LHCN-M2 (cell line): ENCODE measurements at regions not wholly inside any gene's neighbourhood (a gene's known extent, or its start where the extent isn't known, plus 50 kb on each side); places are given as distances from the start of the nearest gene placed in this dataset.

Source experiments
- DNase-seq: peaks from one replicate; pipeline ENCODE4 v3.0.0-alpha.2; 2012; ENCODE audit warnings: low read depth

DNA sequence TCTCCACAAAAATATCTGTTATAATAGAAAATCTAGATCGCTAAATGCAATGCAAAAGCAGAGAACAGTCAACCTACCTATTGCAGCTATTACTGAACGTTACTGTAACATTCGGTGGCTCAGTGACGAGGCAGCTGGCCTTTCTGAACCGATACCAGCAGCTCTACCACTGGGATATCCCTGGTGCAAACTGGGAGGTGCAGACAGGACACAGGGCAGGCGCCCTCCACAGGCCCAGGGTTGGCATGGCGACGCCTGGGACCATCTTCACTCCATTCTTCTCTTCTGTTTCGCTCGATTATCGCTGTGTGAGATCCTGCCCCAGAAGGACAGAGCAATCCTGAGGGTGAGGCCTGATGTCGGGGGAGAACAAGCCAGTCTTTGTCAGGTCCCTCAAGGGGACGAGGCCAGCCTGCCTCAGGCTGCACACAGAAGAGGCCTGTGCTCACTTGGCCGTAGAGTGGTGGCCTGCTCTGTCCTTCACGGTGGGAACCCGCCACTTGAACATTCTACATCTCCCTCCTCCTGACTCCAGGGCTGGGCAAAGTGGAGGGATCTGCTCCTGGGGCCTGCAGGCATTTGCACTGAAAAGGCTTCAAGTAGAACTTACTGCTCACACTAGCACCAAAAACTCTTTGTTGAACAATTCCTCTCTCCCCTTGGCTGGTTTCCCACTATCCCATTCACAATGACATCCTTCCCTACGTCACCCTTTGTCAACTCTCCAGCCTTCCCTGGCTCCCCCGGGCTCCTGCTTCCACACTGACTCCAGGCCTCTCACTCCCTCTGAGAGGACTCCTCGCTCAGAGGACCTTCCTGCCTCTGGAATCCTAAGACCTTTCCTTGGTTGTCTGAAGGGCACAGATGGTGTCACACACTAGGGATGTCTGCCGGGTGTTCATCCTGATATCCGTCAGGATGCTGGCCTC, 49.7 kb downstream of the CYRIA start:
- DNase-seq = no peak

GRCh38 chr2:16615246-16615645, 50.4 kb downstream of the CYRIA start:
- DNase-seq = no peak

- DNase-seq = peak; percentile 55
These were observed 51.2 kb downstream of the CYRIA start for GRCh38 chr2:16614314-16614860.

GRCh38 chr2:16613539-16614011, 52.1 kb downstream of the CYRIA start:
- peak; percentile 19 for DNase-seq

- no peak for DNase-seq
These were observed 53.1 kb downstream of the CYRIA start for GRCh38 chr2:16612490-16612889.

- DNase-seq = no peak
These were observed 55.8 kb downstream of the CYRIA start for GRCh38 chr2:16609786-16610185.

DNA sequence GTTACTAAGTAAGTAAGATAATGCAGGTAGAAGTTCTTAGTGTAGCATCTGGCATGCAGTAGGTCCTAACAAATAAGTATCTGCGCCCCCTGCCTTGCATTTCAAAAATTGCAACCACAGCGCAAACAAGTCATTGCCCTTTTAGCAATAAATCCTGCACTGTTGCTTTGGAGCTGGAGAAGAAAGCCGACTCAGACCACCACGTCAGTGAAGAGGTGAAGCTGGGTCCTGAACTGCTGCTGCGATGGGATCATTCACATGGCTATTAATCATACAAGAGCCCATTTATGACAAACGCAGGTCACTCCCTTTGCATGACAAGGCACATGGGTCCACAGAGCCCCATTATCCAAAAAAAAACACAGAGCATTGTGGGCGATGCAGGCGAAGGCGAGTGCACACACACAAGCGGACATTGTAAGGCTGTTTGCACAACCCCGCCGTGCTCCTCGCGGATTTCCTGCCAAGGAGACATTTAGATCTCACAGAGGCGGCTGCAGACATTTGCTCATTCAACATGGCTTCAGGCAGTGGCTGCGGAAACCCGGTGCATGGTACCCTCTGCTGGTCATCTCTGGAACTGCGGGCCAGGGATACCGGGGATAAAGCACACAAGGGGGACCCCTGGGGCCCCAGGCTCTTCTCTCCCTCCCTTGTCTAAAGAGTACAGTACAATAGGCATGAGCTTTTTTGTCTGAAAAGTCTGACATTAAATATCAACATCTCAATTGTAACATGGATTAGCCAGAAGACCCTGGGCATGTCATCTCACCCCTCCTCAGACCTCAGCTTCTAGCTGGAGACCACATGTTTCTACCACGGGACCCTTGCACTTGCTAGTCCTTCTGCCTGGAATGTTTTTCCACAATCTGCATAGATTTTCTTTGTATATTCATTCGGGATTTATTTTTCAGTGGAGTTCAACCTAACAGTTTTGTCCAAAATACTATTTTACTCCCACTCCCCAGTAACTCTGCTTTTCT, 56.7 kb downstream of the CYRIA start:
- DNase-seq = peak; percentile 68

- DNase-seq = no peak
These were observed 58.3 kb downstream of the CYRIA start for GRCh38 chr2:16607301-16607700.

- DNase-seq = peak; percentile 43
These were observed 61.4 kb downstream of the CYRIA start for GRCh38 chr2:16604236-16604635.

DNA sequence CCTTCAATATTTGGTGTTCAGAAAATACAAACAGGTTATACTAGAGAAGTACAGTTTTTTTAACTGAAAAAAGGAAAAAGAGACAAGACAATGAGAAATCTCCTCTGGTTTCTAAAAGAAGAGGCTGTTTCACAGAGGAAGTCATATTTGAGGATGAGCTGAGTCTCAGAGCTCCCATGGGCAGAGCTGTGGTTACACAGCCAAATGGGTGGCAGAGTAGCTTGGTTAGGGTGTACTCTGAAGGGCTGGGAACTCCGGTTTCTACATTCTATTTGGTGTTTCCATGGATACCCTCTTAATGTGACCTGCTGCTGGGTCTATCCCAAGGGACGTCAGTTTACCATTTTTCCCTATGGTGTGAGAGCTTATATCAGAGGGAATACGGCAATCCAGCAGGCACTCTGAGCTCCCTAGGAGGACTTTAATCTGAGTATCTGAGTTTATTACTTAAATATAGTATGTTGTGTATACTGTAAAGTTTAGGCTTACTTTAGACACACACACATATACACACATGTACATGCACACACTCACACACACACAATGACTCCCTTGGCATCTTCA, 74.2 kb downstream of the CYRIA start:
- DNase-seq = no peak

- DNase-seq = no peak
These were observed 76.2 kb downstream of the CYRIA start for GRCh38 chr2:16589465-16589864.

DNA sequence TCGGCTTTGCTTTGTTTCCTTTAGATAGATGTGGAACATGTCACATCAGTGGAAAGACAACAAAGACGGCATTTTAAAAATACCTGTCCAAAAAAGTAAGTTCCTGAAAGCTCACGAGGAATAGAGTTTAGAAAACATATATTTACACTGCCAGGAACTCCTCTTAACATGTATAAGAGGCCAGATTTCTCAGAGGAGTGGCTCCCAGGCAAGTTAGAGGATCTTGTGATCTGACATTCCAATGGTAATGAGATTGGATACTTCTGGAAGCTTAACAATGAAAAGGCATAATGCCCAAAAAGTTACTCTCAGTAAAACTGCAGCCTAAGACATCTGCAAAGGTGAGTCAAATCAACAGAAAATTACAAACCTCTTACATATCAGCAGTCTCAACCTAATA, 77.1 kb downstream of the CYRIA start:
- no peak for DNase-seq

GRCh38 chr2:16587601-16588000, 78.0 kb downstream of the CYRIA start:
- no peak for DNase-seq

DNA sequence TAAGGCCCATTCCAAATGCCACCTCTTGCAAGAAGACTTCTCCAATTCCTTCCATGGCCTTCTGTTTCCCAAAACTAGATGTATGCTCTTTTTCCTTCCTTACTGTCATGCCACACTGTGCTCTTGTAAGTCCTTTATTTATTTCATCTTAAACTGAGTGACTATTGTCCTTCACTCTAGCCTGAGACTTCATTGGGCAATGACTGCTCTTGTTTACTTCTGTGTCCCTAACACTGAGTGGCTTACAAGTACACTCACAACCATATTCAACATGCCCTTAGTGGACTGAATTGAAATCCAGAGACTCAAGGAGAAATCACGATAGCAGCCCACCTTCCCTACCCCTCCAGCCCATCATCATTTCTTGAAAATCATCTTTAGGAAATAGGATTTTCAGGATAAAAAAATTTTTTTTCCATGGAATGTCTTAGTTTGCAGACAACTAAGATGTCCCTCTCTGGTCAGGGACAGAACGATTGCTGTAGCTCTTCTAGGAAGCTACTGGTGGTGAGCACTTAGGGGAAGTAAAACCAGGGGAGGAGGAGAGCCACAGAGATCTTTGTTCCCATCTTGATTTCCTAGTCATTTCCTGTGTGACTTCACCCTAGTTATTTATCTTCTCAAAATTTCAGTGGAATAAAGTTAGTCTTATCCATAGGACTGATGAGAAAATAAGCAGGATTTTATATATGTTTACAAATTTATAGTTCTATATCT, 80.7 kb downstream of the CYRIA start:
- DNase-seq = no peak

- DNase-seq = no peak
These were observed 81.5 kb downstream of the CYRIA start for GRCh38 chr2:16584084-16584483.

GRCh38 chr2:16581241-16581640, 84.4 kb downstream of the CYRIA start:
- no peak for DNase-seq

DNA sequence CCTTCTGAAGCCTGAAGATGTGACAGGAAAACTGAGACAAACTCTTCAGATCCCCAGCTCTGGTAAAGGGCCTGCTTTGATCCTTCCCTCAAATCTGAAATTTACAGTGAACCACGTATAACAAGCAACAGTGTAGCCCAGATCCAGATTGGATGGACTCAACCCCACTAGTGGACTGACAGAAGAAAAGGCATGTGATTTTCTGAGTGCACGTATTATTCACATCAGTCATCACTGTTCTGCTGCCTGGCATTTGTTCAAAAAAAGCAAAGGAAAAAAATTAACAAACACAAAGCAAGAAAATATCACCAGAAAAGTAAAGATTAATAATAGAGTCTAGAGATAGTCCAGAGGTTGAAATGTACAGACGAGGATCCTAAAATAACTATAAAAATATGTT, 87.6 kb downstream of the CYRIA start:
- DNase-seq = no peak

DNA sequence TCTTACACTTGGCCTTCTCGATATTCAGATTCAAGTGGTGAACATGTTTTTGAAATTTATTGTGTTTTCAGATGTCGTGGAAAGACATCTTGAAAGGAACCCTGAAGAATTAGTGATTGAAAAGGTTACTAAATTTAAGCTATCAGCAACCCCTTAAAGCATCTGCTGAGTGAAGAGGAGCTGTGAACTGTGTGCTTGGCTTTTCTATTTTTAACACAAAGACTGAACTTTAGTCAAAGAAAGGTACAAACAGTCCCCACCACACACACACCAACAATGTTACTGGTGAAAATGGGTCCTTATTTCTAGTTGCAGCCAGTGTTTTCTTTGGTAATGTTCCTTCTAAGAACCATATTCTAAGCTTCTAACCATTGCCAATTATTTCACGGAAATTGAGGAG, 95.1 kb downstream of the CYRIA start:
- DNase-seq = no peak

DNA sequence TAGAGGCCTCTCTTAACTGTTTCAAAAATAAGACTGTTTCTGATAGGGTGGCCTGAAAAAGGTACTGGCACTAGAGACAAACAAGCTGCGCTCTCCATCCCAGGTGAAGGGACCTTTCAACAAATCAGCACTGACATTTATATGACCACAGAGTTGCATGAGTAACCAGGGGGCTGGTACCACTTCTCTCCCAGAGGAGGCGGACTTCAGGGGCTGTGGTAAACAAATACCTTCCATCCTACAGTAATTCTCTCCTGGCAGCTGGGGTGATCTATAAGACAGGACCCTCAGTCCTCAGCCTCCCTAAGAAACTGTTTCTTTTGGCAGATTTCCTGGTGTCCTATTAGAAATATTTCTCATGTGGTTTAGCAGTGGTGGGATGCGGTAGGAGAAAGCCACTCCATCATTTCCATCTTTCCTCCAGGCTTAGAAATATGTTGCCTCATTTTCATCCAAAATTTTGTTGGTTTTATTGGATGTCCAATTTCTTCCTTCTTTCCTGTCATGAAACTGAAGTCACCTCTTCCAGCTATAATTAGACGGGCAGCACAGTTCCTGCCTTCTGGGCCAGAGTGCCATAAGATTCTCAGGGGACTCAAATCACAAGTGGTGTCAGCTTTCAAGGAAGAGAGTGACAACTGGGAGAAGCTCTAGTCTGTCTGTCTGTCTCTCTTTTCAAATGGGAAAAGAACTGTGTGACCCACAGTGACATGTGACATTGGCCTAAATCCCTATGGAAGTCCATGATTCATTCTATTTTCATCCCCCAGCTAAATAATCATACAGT, 96.4 kb downstream of the CYRIA start:
- no peak for DNase-seq

GRCh38 chr2:16566701-16567100, 98.9 kb downstream of the CYRIA start:
- DNase-seq = no peak
